GM21529 (cell line): ENCODE measurements at regions not wholly inside any gene's neighbourhood (a gene's known extent, or its start where the extent isn't known, plus 50 kb on each side); places are given as distances from the start of the nearest gene placed in this dataset.

Source experiments
- ATAC-seq: cut with Tn5 transposase; IDR thresholded peaks from one replicate; pipeline ENCODE4 v1.9.1; 2021; ENCODE audit not compliant: unreplicated experiment

- no peak for ATAC-seq
Measured at GRCh38 chr3:193978030-193978429, 157.9 kb upstream of the HES1 start.

GRCh38 chr3:193978486-193978885 lies 157.5 kb upstream of the HES1 start:
- ATAC-seq = no peak

- ATAC-seq = no peak
Measured at GRCh38 chr3:193980326-193980725, 155.6 kb upstream of the HES1 start.

GRCh38 chr3:193980905-193981304 lies 155.0 kb upstream of the HES1 start:
- ATAC-seq = no peak

GRCh38 chr3:193981504-193981903 lies 154.4 kb upstream of the HES1 start:
- no peak for ATAC-seq

GRCh38 chr3:193982258-193982659 lies 153.7 kb upstream of the HES1 start:
- ATAC-seq = no peak

GRCh38 chr3:193983846-193984818 lies 151.8 kb upstream of the HES1 start:
- ATAC-seq = no peak

- ATAC-seq = no peak
Measured at GRCh38 chr3:193984876-193985275, 151.1 kb upstream of the HES1 start.

- ATAC-seq = no peak
Measured at GRCh38 chr3:193987186-193987585, 148.8 kb upstream of the HES1 start.

GRCh38 chr3:193989186-193989585 lies 146.8 kb upstream of the HES1 start:
- ATAC-seq = no peak

GRCh38 chr3:193991666-193992424 lies 144.1 kb upstream of the HES1 start:
- ATAC-seq = no peak

GRCh38 chr3:193992425-193993037 lies 143.4 kb upstream of the HES1 start:
- ATAC-seq = no peak

GRCh38 chr3:193996221-193996620 lies 139.7 kb upstream of the HES1 start:
- ATAC-seq = no peak

- no peak for ATAC-seq
Measured at GRCh38 chr3:193996641-193997089, 139.3 kb upstream of the HES1 start.

- no peak for ATAC-seq
Measured at GRCh38 chr3:193997228-193998122, 138.5 kb upstream of the HES1 start.

GRCh38 chr3:193998123-193998448 lies 137.9 kb upstream of the HES1 start:
- no peak for ATAC-seq

GRCh38 chr3:193998628-193999195 lies 137.2 kb upstream of the HES1 start:
- no peak for ATAC-seq

- ATAC-seq = no peak
Measured at GRCh38 chr3:194000100-194000499, 135.8 kb upstream of the HES1 start.

GRCh38 chr3:194000712-194001111 lies 135.2 kb upstream of the HES1 start:
- ATAC-seq = no peak

- ATAC-seq = no peak
Measured at GRCh38 chr3:194001728-194002459, 134.1 kb upstream of the HES1 start.
